ENCODE measurements at regions not wholly inside any gene's neighbourhood (a gene's known extent, or its start where the extent isn't known, plus 50 kb on each side); places are given as distances from the start of the nearest gene placed in this dataset.

- TF ChIP-seq CTCF (conservative IDR thresholded peaks at IDR 0.05; ENCODE audit: low read length) (no peak), EZH2phosphoT487 (IDR thresholded peaks at IDR 0.05; ENCODE audit: borderline replicate concordance) (no peak)
Observed at GRCh38 chr16:51408357-51408756, 257.3 kb upstream of the SALL1 start.
